Smooth muscle cell (in vitro differentiated cells): ENCODE measurements at regions not wholly inside any gene's neighbourhood (a gene's known extent, or its start where the extent isn't known, plus 50 kb on each side); places are given as distances from the start of the nearest gene placed in this dataset.

Experiments
- DNase-seq: peaks from one replicate; lab custom pipeline; 2025; ENCODE audit not compliant: unreplicated experiment; lab: John Stamatoyannopoulos, UW
- H2AFZ ChIP-seq: fragments of 200-600 bp; sonication (generic); 2 replicates; pipeline ENCODE4 v1.6.0; 2016; ENCODE audit warnings: antibody characterized with exemption, low read depth, mild to moderate bottlenecking
- H3F3A ChIP-seq: fragments of 200-600 bp; sonication (generic); 2 replicates; pipeline ENCODE4 v1.6.0; 2017; ENCODE audit warnings: antibody characterized with exemption, low read depth
- H3K27ac ChIP-seq: fragments of 200-600 bp; sonication (generic); 2 replicates; pipeline ENCODE4 v1.5.1; 2016; ENCODE audit warnings: low read depth, mild to moderate bottlenecking
- H3K27me3 ChIP-seq: fragments of 200-600 bp; sonication (generic); 2 replicates; pipeline ENCODE4 v1.6.1; 2016; ENCODE audit warnings: low read depth, mild to moderate bottlenecking
- H3K36me3 ChIP-seq: fragments of 200-600 bp; sonication (generic); 2 replicates; pipeline ENCODE4 v1.5.1; 2016; ENCODE audit warnings: low read depth
- H3K4me1 ChIP-seq: fragments of 200-600 bp; sonication (generic); 2 replicates; pipeline ENCODE4 v1.5.1; 2016; ENCODE audit warnings: low read depth
- H3K4me2 ChIP-seq: fragments of 200-600 bp; sonication (generic); 2 replicates; pipeline ENCODE4 v1.6.0; 2016; ENCODE audit warnings: mild to moderate bottlenecking
- H3K4me3 ChIP-seq: fragments of 200-600 bp; sonication (generic); 2 replicates; pipeline ENCODE4 v1.5.1; 2016; ENCODE audit warnings: mild to moderate bottlenecking
- H3K79me2 ChIP-seq: fragments of 200-600 bp; sonication (generic); 2 replicates; pipeline ENCODE4 v1.6.0; 2016; ENCODE audit warnings: low read depth, mild to moderate bottlenecking
- H3K9ac ChIP-seq: fragments of 200-600 bp; sonication (generic); 2 replicates; pipeline ENCODE4 v1.6.0; 2016; ENCODE audit warnings: low read depth
- H3K9me3 ChIP-seq: fragments of 200-600 bp; sonication (generic); replicated peaks from 2 replicates; pipeline ENCODE4 v1.5.1; 2016; ENCODE audit warnings: low read depth
- H4K20me1 ChIP-seq: fragments of 200-600 bp; sonication (generic); 2 replicates; pipeline ENCODE4 v1.6.0; 2016; ENCODE audit warnings: low read depth
- WGBS: methylation state at CpG from one replicate; pipeline ENCODE4 v1.1.7; 2016; ENCODE audit warnings: low lambda C conversion rate; 5-methylcytosine and 5-hydroxymethylcytosine counted together
- TF ChIP-seq, protein P1 (sequence below): fragments of 200-600 bp; sonication (generic); IDR thresholded peaks from 2 replicates; pipeline ENCODE4 v1.5.1; 2017; ENCODE audit warnings: borderline replicate concordance, mild to moderate bottlenecking, antibody characterized with exemption; ENCODE audit not compliant: insufficient read depth, poor library complexity, severe bottlenecking

GRCh38 chr7:153027210-153027609 is 267.7 kb downstream of the ACTR3B start:
- no peak for DNase-seq
- no peaks in the 10 kb centered on the region for H3K27me3 ChIP-seq
- H3K4me1 ChIP-seq = peaks cover 3% of the 10 kb centered on the region
- no peak overlapping the region for H3K4me2 ChIP-seq
- H3K79me2 ChIP-seq = no peaks in the 10 kb centered on the region
- TF ChIP-seq, protein P1, sequence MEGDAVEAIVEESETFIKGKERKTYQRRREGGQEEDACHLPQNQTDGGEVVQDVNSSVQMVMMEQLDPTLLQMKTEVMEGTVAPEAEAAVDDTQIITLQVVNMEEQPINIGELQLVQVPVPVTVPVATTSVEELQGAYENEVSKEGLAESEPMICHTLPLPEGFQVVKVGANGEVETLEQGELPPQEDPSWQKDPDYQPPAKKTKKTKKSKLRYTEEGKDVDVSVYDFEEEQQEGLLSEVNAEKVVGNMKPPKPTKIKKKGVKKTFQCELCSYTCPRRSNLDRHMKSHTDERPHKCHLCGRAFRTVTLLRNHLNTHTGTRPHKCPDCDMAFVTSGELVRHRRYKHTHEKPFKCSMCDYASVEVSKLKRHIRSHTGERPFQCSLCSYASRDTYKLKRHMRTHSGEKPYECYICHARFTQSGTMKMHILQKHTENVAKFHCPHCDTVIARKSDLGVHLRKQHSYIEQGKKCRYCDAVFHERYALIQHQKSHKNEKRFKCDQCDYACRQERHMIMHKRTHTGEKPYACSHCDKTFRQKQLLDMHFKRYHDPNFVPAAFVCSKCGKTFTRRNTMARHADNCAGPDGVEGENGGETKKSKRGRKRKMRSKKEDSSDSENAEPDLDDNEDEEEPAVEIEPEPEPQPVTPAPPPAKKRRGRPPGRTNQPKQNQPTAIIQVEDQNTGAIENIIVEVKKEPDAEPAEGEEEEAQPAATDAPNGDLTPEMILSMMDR = no peak
- WGBS = 88% methylated on average over 11 of the region's 11 CpGs
- no peak overlapping the region for H3K27ac ChIP-seq
- H3K36me3 ChIP-seq = no peaks in the 10 kb centered on the region
- H3K9me3 ChIP-seq = no peaks in the 10 kb centered on the region
- H3F3A ChIP-seq = no peaks in the 10 kb centered on the region
- H4K20me1 ChIP-seq = no peaks in the 10 kb centered on the region
- H3K9ac ChIP-seq = no peak overlapping the region
- H2AFZ ChIP-seq = no peak overlapping the region
- no peak overlapping the region for H3K4me3 ChIP-seq

GRCh38 chr7:153027904-153028303 is 268.4 kb downstream of the ACTR3B start:
- H3K4me1 ChIP-seq = no peaks in the 10 kb centered on the region
- no peaks in the 10 kb centered on the region for H3K79me2 ChIP-seq
- WGBS = 90% methylated on average over 13 of the region's 13 CpGs
- no peaks in the 10 kb centered on the region for H4K20me1 ChIP-seq
- H3K27me3 ChIP-seq = no peaks in the 10 kb centered on the region
- no peak overlapping the region for H2AFZ ChIP-seq
- no peak overlapping the region for H3K9ac ChIP-seq
- no peak overlapping the region for H3K27ac ChIP-seq
- no peaks in the 10 kb centered on the region for H3K9me3 ChIP-seq
- TF ChIP-seq, protein P1 = no peak
- no peaks in the 10 kb centered on the region for H3F3A ChIP-seq
- H3K36me3 ChIP-seq = no peaks in the 10 kb centered on the region
- H3K4me3 ChIP-seq = no peak overlapping the region
- no peak for DNase-seq
- H3K4me2 ChIP-seq = no peak overlapping the region

- TF ChIP-seq, protein P1 = no peak
- Histone ChIP-seq H4K20me1 (no peaks in the 10 kb centered on the region), H2AFZ (no peak overlapping the region), H3K36me3 (no peaks in the 10 kb centered on the region), H3K4me3 (no peak overlapping the region), H3K27me3 (no peaks in the 10 kb centered on the region), H3K79me2 (no peaks in the 10 kb centered on the region), H3F3A (no peaks in the 10 kb centered on the region), H3K9me3 (no peaks in the 10 kb centered on the region), H3K27ac (no peak overlapping the region), H3K9ac (no peak overlapping the region), H3K4me1 (no peaks in the 10 kb centered on the region), H3K4me2 (no peak overlapping the region)
- 92% methylated on average over 5 of the region's 5 CpGs for WGBS
- DNase-seq = no peak
Measured at GRCh38 chr7:153030976-153031375, 271.4 kb downstream of the ACTR3B start.

DNA sequence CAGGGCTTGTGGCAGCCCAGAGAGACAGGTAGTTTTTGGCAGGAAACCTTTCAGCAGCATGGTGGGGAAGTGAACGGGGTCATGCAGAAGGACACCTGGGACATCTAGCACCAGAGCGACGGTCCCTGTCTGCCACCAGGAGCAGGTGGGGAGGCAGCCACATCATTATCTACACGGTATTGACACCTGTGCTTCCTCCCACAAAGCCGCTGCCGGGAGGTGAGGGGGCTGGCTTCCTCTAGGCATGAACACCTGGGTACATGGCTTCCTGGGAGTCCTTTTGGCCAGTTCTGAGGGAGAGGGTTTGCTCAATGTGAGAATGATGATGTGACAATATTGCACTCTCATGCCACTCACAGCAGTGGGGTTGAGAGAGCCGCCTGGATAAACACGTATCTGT is 275.2 kb downstream of the ACTR3B start:
- Histone ChIP-seq H3K4me1 (no peaks in the 10 kb centered on the region), H3F3A (no peaks in the 10 kb centered on the region), H3K27ac (no peak overlapping the region), H3K4me2 (no peak overlapping the region), H3K79me2 (no peaks in the 10 kb centered on the region), H3K36me3 (no peaks in the 10 kb centered on the region), H2AFZ (no peak overlapping the region), H3K4me3 (no peak overlapping the region), H3K27me3 (no peaks in the 10 kb centered on the region), H4K20me1 (no peaks in the 10 kb centered on the region), H3K9ac (no peak overlapping the region), H3K9me3 (no peaks in the 10 kb centered on the region)
- WGBS = 89% methylated on average over 8 of the region's 8 CpGs
- TF ChIP-seq, protein P1 = no peak
- DNase-seq = no peak
